ENCODE measurements at regions not wholly inside any gene's neighbourhood (a gene's known extent, or its start where the extent isn't known, plus 50 kb on each side); places are given as distances from the start of the nearest gene placed in this dataset.

- TF ChIP-seq CTCF (IDR thresholded peaks at IDR 0.05) (no peak), POLR2A (IDR thresholded peaks at IDR 0.05) (no peak)
Measured at GRCh38 chr11:28476049-28476448, 367.9 kb downstream of the METTL15 start.

All from breast epithelium (tissue), 3 donors.